OCI-LY7 (cell line): ENCODE measurements at regions not wholly inside any gene's neighbourhood (a gene's known extent, or its start where the extent isn't known, plus 50 kb on each side); places are given as distances from the start of the nearest gene placed in this dataset.

Source experiments
- CTCF ChIP-seq: fragments of 200-600 bp; sonication (generic); conservative IDR thresholded peaks from 2 replicates; pipeline ENCODE4 v1.5.1; 2014; ENCODE audit warnings: mild to moderate bottlenecking, antibody characterized with exemption, low read length, moderate library complexity, mixed read lengths
- EZH2phosphoT487 ChIP-seq: fragments of 200-600 bp; sonication (generic); IDR thresholded peaks from 2 replicates; pipeline ENCODE4 v1.6.1; 2018; ENCODE audit warnings: low read depth, borderline replicate concordance, mild to moderate bottlenecking, mixed run types, antibody characterized with exemption, low read length, moderate library complexity, mixed read lengths

- TF ChIP-seq CTCF: no peak
- no peak for TF ChIP-seq EZH2phosphoT487
These were observed 143.6 kb upstream of the RAB4A start for GRCh38 chr1:229127301-229127700.
